ENCODE measurements at regions not wholly inside any gene's neighbourhood (a gene's known extent, or its start where the extent isn't known, plus 50 kb on each side); places are given as distances from the start of the nearest gene placed in this dataset.

GRCh38 chr4:181289198-181289597 lies 954.0 kb upstream of the TENM3 start:
- no peak for DNase-seq (ENCODE audit: extremely low spot score)
- no peak overlapping the region for H3K27ac ChIP-seq (ENCODE audit: low read depth)
- no peaks in the 10 kb centered on the region for H3K36me3 ChIP-seq (ENCODE audit: insufficient read depth)
- no peak overlapping the region for H3K4me3 ChIP-seq (ENCODE audit: low read depth, low read length)
- no peaks in the 10 kb centered on the region for H3K4me1 ChIP-seq (ENCODE audit: insufficient read depth)
- WGBS: 69% methylated on average over 7 of the region's 7 CpGs

- Histone ChIP-seq H3K4me3 (ENCODE audit: low read depth, low read length) (no peak overlapping the region), H3K36me3 (ENCODE audit: insufficient read depth) (no peaks in the 10 kb centered on the region), H3K27ac (ENCODE audit: low read depth) (no peak overlapping the region), H3K4me1 (ENCODE audit: insufficient read depth) (no peaks in the 10 kb centered on the region)
- 81% methylated on average over 5 of the region's 5 CpGs for WGBS
- no peak for DNase-seq (ENCODE audit: extremely low spot score)
Measured at GRCh38 chr4:181291615-181292014, 951.6 kb upstream of the TENM3 start.

DNA sequence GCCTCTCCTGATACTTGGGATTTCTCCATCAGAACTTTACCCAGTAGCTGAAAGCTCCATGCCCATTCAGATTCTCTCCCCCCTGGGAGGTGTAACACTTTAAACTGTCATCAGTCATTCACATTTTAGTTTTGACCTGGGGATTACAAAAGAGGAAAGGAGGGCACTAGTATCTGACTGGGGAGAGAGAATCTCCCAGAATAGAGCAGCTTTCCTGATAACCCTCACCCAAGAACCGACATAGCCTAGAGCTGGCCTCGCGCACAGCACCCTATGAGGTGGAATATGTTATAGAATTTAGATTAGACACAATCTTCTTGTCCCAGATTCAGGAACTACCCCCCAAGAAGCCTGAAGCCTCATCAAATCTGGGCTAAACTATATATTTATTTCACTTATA lies 950.2 kb upstream of the TENM3 start:
- no peaks in the 10 kb centered on the region for H3K36me3 ChIP-seq (ENCODE audit: insufficient read depth)
- H3K4me1 ChIP-seq (ENCODE audit: insufficient read depth): no peaks in the 10 kb centered on the region
- H3K4me3 ChIP-seq (ENCODE audit: low read depth, low read length): no peak overlapping the region
- whole genome bisulfite sequencing: 86% methylated on average over 3 of the region's 3 CpGs
- H3K27ac ChIP-seq (ENCODE audit: low read depth): no peak overlapping the region
- DNase-seq (ENCODE audit: extremely low spot score): no peak

DNA sequence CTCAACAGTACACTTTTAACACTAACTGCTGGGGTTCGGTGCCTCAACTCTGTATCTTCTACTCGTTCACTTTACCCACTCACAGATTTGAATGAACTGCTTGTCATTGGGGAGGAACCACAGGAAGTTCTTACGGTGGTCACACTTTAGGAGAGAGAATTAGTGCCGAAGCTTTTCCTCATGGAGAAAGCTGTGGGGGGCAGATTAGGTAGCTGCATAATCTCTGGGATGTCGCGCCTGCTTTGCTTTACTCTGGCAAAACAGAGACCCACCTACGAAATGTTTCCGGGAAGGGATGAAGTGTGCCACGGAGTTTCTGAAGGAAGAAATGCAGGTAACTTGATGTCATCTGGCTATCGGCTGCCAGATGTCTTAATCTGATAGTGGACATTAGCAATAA lies 949.7 kb upstream of the TENM3 start:
- H3K4me3 ChIP-seq (ENCODE audit: low read depth, low read length): no peak overlapping the region
- H3K27ac ChIP-seq (ENCODE audit: low read depth): no peak overlapping the region
- H3K4me1 ChIP-seq (ENCODE audit: insufficient read depth): no peaks in the 10 kb centered on the region
- DNase-seq (ENCODE audit: extremely low spot score): no peak
- no peaks in the 10 kb centered on the region for H3K36me3 ChIP-seq (ENCODE audit: insufficient read depth)
- 66% methylated on average over 10 of the region's 10 CpGs for WGBS

DNA sequence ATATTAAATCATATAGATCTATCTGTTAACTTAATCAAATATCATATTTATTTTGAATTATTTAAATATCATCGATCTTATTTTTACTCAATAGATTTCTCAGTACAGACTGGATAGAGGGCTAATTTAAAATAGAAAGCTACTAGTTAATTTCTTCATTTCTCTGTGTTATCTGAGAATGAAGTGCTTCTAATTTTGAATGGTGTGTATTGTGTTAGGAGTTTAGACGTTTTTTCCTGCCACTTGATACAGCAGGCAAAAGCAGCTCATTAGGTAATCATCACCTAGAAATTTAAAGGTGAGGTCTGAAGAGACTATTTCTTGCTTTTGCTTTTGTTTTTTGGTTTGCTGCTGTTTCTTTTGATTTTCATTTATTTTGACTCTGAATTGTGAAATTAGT lies 948.8 kb upstream of the TENM3 start:
- Histone ChIP-seq H3K27ac (ENCODE audit: low read depth) (no peak overlapping the region), H3K4me3 (ENCODE audit: low read depth, low read length) (no peak overlapping the region), H3K4me1 (ENCODE audit: insufficient read depth) (no peaks in the 10 kb centered on the region), H3K36me3 (ENCODE audit: insufficient read depth) (no peaks in the 10 kb centered on the region)
- DNase-seq (ENCODE audit: extremely low spot score): no peak
- WGBS: 64% methylated on average over 2 of the region's 2 CpGs

- Histone ChIP-seq H3K4me1 (ENCODE audit: insufficient read depth) (no peaks in the 10 kb centered on the region), H3K27ac (ENCODE audit: low read depth) (no peak overlapping the region), H3K36me3 (ENCODE audit: insufficient read depth) (no peaks in the 10 kb centered on the region), H3K4me3 (ENCODE audit: low read depth, low read length) (no peak overlapping the region)
- WGBS: 47% methylated on average over 9 of the region's 9 CpGs
- DNase-seq (ENCODE audit: extremely low spot score): no peak
Measured at GRCh38 chr4:181301735-181302710, 941.2 kb upstream of the TENM3 start.

DNA sequence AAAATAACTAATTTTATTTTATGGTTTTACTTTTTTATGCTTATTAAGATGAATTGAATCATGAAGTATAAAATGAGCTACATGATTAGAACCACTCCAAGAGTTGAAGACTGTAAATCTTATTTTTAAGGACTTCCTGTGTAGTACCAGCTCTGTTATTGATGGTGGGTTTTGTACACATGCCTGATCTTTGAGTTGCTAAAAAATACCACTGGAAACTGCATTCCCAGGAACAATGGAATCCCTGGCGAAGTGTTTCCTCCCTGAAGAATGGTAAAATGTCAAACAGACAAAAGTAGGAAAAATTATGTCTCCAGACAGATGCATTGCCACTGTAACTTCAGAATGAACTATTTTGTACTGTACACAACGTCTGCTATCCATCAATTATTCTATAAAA lies 935.4 kb upstream of the TENM3 start:
- no peaks in the 10 kb centered on the region for H3K36me3 ChIP-seq (ENCODE audit: insufficient read depth)
- H3K27ac ChIP-seq (ENCODE audit: low read depth): no peak overlapping the region
- DNase-seq (ENCODE audit: extremely low spot score): no peak
- H3K4me3 ChIP-seq (ENCODE audit: low read depth, low read length): no peak overlapping the region
- 42% methylated on average over 2 of the region's 2 CpGs for WGBS
- no peaks in the 10 kb centered on the region for H3K4me1 ChIP-seq (ENCODE audit: insufficient read depth)

DNA sequence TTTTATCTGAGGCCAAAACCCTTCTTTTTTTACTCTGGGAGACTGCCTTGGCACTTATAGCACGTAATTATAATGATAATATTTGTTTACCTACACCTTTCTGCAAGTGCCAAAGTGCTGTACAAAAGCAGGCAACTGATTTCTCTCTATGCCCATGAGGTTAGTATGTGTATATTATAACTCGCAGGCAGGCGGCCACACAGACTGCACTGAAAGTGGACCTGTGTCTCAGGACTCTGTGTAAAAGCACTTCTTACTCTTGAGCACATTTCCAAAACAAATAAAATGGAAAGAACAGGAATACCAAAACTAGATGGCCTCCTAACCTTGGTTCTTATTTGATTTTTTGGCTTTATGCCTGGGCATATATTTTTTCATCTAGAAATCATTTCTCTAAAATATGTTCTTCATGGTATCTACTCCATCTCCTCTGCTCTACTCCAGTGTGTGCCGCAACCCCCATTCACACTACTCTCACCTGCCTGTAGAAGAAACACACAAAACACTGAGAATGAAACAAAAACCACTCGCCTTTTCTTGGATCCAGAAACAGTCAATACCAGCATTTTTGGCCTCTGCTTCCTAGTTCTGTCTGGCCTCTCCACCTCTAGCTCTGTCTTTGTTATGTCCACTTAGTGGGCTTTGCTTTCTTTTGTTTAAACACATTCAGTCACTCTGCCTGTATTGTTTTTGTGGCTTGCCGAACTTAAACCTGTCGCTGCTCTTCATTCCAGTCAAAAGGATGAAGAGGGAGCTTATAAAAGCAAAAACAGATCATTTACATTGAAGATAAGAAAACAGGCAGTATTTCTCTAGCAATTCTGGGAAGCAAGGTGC lies 934.5 kb upstream of the TENM3 start:
- no peak for DNase-seq (ENCODE audit: extremely low spot score)
- 48% methylated on average over 7 of the region's 7 CpGs for WGBS
- H3K27ac ChIP-seq (ENCODE audit: low read depth): no peak overlapping the region
- H3K4me3 ChIP-seq (ENCODE audit: low read depth, low read length): no peak overlapping the region
- H3K4me1 ChIP-seq (ENCODE audit: insufficient read depth): no peaks in the 10 kb centered on the region
- H3K36me3 ChIP-seq (ENCODE audit: insufficient read depth): no peaks in the 10 kb centered on the region

DNA sequence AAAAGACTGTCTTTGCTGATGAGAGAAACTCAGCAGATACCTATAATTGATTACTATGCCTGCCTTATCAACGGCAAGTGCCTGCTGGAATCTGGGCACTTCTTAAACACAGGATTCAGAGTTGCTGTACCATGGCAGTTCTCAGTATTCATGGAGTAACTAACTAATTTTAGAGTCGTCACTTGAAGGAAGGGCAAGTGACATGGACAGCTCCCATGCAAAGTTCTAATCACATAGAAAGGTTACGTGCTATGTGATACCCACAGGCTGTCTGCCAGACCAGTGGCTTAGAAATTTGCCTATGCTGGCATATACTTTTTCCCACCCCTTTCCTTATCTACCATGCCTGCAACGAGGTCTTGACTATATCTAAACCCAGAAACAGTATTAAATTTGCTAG lies 931.1 kb upstream of the TENM3 start:
- Histone ChIP-seq H3K27ac (ENCODE audit: low read depth) (no peak overlapping the region), H3K36me3 (ENCODE audit: insufficient read depth) (no peaks in the 10 kb centered on the region), H3K4me3 (ENCODE audit: low read depth, low read length) (no peak overlapping the region), H3K4me1 (ENCODE audit: insufficient read depth) (no peaks in the 10 kb centered on the region)
- no peak for DNase-seq (ENCODE audit: extremely low spot score)
- 30% methylated on average over 4 of the region's 4 CpGs for WGBS

DNA sequence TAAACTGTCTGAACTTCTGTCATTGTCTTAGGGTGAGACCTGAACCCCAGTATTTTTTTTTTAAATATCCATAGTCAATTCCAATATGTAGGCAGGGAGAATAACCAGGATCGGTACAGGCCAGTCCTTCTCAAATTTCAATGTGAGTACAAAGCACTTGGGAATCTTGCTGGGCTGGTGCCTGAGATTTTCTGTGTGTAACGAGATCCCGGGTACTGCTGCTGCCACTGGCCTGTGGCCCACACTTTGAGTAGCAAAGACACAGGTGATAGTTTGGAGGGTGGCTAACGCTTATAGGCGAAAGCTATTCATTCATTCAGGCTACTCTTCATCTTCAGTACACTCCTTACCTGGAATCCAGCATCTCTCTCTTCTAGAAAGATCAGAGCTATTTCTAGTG lies 923.6 kb upstream of the TENM3 start:
- WGBS: 57% methylated on average over 5 of the region's 5 CpGs
- DNase-seq (ENCODE audit: extremely low spot score): no peak
- no peak overlapping the region for H3K4me3 ChIP-seq (ENCODE audit: low read depth, low read length)

GRCh38 chr4:181323061-181323460 lies 920.1 kb upstream of the TENM3 start:
- Histone ChIP-seq H3K27ac (ENCODE audit: low read depth) (no peak overlapping the region), H3K4me1 (ENCODE audit: insufficient read depth) (no peaks in the 10 kb centered on the region), H3K36me3 (ENCODE audit: insufficient read depth) (no peaks in the 10 kb centered on the region), H3K4me3 (ENCODE audit: low read depth, low read length) (no peak overlapping the region)
- DNase-seq (ENCODE audit: extremely low spot score): no peak
- WGBS: 56% methylated on average over 2 of the region's 2 CpGs

More for the DNA sequence above, 923.6 kb upstream of the TENM3 start:
- no peaks in the 10 kb centered on the region for H3K4me1 ChIP-seq (ENCODE audit: insufficient read depth)
- no peak overlapping the region for H3K27ac ChIP-seq (ENCODE audit: low read depth)
- no peaks in the 10 kb centered on the region for H3K36me3 ChIP-seq (ENCODE audit: insufficient read depth)

GRCh38 chr4:181330654-181331201 lies 912.5 kb upstream of the TENM3 start:
- H3K36me3 ChIP-seq (ENCODE audit: insufficient read depth): no peaks in the 10 kb centered on the region
- H3K4me1 ChIP-seq (ENCODE audit: insufficient read depth): no peaks in the 10 kb centered on the region
- H3K27ac ChIP-seq (ENCODE audit: low read depth): no peak overlapping the region
- DNase-seq (ENCODE audit: extremely low spot score): no peak
- no peak overlapping the region for H3K4me3 ChIP-seq (ENCODE audit: low read depth, low read length)
- 39% methylated on average over 4 of the region's 4 CpGs for WGBS

GRCh38 chr4:181331214-181331613 lies 912.0 kb upstream of the TENM3 start:
- H3K4me3 ChIP-seq (ENCODE audit: low read depth, low read length): no peak overlapping the region
- H3K36me3 ChIP-seq (ENCODE audit: insufficient read depth): no peaks in the 10 kb centered on the region
- 20% methylated on average over 1 of the region's 1 CpG for WGBS
- DNase-seq (ENCODE audit: extremely low spot score): no peak
- H3K27ac ChIP-seq (ENCODE audit: low read depth): no peak overlapping the region
- no peaks in the 10 kb centered on the region for H3K4me1 ChIP-seq (ENCODE audit: insufficient read depth)

DNA sequence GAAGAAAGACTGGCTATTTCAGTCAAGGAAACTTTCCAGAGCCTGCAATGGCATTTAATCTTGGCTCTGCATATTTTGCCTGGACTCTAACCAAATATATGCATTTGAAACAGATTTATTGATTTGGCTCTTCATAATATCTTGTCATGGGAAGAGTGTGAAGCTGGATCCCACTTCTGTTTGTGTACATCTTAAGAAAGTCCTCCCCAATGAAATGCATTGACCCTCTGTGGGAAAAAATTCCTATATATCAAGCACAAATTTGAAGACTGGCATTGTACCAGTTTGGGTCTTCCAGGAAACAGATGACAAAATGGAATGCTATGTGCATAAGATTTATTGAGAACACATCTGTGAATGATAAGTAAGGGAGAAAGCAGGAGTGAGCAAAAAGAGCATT lies 897.3 kb upstream of the TENM3 start:
- DNase-seq (ENCODE audit: extremely low spot score): no peak
- no peak overlapping the region for H3K27ac ChIP-seq (ENCODE audit: low read depth)
- H3K36me3 ChIP-seq (ENCODE audit: insufficient read depth): no peaks in the 10 kb centered on the region

More for the DNA sequence above, 897.3 kb upstream of the TENM3 start:
- Histone ChIP-seq H3K4me3 (ENCODE audit: low read depth, low read length) (no peak overlapping the region), H3K4me1 (ENCODE audit: insufficient read depth) (no peaks in the 10 kb centered on the region)
